A549 (cell line): ENCODE measurements at regions not wholly inside any gene's neighbourhood (a gene's known extent, or its start where the extent isn't known, plus 50 kb on each side); places are given as distances from the start of the nearest gene placed in this dataset.

ENCODE experiments used
- BCL3 ChIP-seq: fragments of >200 bp; sonication (Bioruptor Twin); formaldehyde crosslinking; IDR thresholded peaks from 3 replicates; pipeline ENCODE4 v1.6.1; 2016
- BHLHE40 ChIP-seq: IDR thresholded peaks from 2 replicates; pipeline ENCODE4 v1.6.1; 2012; ENCODE audit warnings: low read depth, low read length, inconsistent platforms
- CBX2 ChIP-seq: fragments of 200-600 bp; sonication (generic); IDR thresholded peaks from 2 replicates; pipeline ENCODE4 v1.6.1; 2016; ENCODE audit warnings: low read depth, mild to moderate bottlenecking, borderline replicate concordance
- EP300 ChIP-seq, 2 experiments: fragments of >200 bp; sonication (Bioruptor Twin); formaldehyde crosslinking; IDR thresholded peaks; 2 replicates in 1 of 2; 3 replicates in 1 of 2; pipeline ENCODE4 v1.6.1; 2016 to 2017
- GATA3 ChIP-seq: IDR thresholded peaks from 2 replicates; pipeline ENCODE4 v1.6.1; 2012; ENCODE audit warnings: borderline replicate concordance
- KDM1A ChIP-seq: fragments of 200-600 bp; sonication (generic); IDR thresholded peaks from 2 replicates; pipeline ENCODE4 v1.6.1; 2016; ENCODE audit warnings: low read depth, mild to moderate bottlenecking
- NR3C1 ChIP-seq: fragments of >200 bp; sonication (Bioruptor Twin); formaldehyde crosslinking; IDR thresholded peaks from 3 replicates; pipeline ENCODE4 v1.6.1; 2017
- POLR2A ChIP-seq: IDR thresholded peaks from 2 replicates; pipeline ENCODE4 v1.6.1; 2012; ENCODE audit warnings: mild to moderate bottlenecking, low read length
- SREBF2 ChIP-seq: fragments of 450-650 bp; IDR thresholded peaks from 2 replicates; pipeline ENCODE4 v1.6.1; 2014; ENCODE audit warnings: mild to moderate bottlenecking, moderate library complexity
- TF ChIP-seq, protein P1 (sequence below): fragments of >200 bp; sonication (Bioruptor Twin); formaldehyde crosslinking; IDR thresholded peaks from 3 replicates; pipeline ENCODE4 v1.5.1; 2016

DNA sequence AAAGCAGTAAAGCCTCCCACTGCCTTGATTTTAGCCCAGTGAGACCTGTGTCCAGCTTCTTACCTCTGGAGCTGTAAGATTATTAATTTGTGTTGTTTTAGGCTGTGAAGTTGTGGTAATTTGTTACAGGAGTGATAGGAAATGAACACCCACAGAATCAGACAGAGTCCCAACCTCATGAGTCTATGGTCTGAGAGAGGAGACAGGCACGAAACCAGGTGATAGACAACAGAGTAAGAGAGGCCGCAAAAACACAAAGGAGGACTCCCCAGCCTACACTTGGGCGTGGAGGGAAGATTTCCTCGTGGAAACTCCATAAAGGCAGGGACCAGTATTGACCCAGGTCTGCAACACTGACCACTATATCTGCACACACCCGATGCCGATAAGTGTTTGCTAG lies 234.6 kb upstream of the JUN start:
- TF ChIP-seq NR3C1 (no peak), GATA3 (no peak), BCL3 (no peak), BHLHE40 (no peak), POLR2A (no peak), KDM1A (no peak), CBX2 (no peak), SREBF2 (no peak), EP300 (IDR thresholded peaks at IDR 0.05) (no peak)
- TF ChIP-seq, protein P1, sequence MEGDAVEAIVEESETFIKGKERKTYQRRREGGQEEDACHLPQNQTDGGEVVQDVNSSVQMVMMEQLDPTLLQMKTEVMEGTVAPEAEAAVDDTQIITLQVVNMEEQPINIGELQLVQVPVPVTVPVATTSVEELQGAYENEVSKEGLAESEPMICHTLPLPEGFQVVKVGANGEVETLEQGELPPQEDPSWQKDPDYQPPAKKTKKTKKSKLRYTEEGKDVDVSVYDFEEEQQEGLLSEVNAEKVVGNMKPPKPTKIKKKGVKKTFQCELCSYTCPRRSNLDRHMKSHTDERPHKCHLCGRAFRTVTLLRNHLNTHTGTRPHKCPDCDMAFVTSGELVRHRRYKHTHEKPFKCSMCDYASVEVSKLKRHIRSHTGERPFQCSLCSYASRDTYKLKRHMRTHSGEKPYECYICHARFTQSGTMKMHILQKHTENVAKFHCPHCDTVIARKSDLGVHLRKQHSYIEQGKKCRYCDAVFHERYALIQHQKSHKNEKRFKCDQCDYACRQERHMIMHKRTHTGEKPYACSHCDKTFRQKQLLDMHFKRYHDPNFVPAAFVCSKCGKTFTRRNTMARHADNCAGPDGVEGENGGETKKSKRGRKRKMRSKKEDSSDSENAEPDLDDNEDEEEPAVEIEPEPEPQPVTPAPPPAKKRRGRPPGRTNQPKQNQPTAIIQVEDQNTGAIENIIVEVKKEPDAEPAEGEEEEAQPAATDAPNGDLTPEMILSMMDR, result no peak
